Mesenteric fat pad (tissue), 1 donor: ENCODE measurements at regions not wholly inside any gene's neighbourhood (a gene's known extent, or its start where the extent isn't known, plus 50 kb on each side); places are given as distances from the start of the nearest gene placed in this dataset.

Experiments used
- DNase-seq: peaks from one replicate; pipeline ENCODE4 v3.0.0-alpha.2; 2020; ENCODE audit warnings: low spot score
- donor health status: DM: yes; HTN: yes; CAD: no.

- DNase-seq: no peak
These were observed 217.3 kb downstream of the TTC32 start for GRCh38 chr2:19684516-19684915.

- no peak for DNase-seq
These were observed 218.2 kb downstream of the TTC32 start for GRCh38 chr2:19683556-19683955.

DNA sequence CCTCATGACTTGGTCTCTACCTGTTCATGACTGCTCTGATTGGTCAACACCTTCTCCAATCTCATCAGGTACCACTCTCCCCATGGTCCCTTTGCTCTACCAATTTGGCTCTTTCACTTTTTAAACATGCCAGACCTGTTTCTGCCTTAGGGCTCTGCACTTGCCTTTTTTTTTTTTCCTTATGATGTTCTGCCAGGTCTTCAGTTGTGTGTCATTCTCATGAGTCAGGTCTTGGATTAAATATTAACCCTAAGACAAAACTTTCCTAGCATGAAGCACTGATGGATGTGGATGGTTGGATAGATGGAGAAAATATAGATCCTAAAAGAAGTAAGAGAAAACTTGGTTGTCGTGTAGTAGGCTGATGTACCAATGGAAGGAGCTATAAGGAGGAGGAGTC lies 219.3 kb downstream of the TTC32 start:
- DNase-seq: no peak

- DNase-seq: no peak
These were observed 223.8 kb downstream of the TTC32 start for GRCh38 chr2:19677825-19678518.

DNA sequence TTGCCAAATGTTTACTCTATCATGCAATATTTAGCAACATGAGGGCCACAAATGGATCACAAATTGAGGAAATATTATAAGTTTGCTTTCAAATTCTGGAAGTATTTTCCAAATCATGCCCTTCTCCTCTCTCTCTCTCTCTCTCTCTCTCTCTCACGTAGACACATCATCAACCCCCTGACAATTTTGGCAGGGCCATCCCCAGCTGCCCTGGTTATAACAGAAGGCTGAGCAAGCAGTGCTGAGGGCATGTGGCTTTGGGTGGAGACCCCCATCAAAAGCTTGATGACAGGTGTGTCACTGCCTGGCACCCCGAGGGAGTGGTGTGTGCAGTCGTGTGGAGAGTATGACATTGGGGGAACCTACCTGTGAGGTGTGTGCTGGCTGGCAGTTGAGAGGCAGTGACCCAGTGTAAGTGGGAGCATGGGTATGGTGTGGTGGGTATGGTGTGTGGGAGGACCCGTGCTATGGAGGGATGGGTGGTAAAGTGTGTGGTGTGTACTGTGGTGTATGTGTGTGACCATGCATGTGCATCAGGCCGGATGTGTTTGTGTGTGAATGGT lies 224.5 kb downstream of the TTC32 start:
- no peak for DNase-seq

DNA sequence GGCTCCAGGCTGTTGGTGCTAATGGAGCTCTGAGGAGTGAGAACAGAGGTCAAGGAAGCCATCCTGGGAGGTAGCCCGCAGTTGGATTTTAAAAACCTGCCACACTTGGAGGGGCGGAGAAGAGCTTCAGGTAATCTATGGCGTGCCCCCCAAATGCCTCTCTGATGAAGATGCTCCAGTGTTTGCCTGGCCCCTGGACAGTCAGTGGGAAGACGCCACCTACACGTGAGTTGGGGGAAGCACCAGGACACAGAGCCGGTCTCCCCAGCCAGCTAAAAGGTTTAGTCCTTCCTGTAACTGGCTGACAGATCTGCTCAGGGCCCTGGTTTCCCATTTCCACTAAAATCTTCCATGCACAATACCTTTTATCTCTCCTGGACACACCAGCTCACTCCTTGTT lies 225.0 kb downstream of the TTC32 start:
- no peak for DNase-seq

- DNase-seq: no peak
These were observed 225.8 kb downstream of the TTC32 start for GRCh38 chr2:19675856-19676460.

DNA sequence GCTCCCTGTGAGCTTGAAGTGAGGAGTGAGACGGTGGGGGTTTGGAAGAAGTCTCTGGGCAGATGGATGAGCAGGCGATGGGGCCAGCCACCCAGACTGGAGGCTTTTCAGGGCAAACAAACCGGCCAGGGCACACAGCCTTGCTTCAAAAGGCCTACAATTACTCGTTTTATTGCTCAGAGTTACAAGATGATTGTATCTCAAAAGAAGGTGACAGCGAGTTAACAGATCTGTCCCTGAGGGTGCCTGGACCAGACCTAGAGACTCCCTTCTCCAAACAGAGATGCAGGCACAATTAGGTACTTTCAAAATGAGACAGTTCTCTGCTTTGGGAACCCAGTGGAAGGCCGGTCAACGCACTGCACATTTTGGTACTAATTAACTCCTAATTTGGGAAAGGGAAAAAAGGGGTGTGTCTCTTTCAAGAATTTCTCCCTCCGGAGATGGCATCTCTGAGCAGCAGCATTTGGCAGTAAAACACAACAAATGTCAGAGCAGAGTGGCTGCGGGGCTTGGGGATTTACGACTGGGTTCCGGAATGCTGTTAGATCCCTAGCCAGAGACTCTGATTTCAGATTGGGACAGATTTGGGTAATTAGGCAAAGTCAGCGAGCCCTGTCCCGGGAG lies 226.7 kb downstream of the TTC32 start:
- DNase-seq: no peak

GRCh38 chr2:19674051-19675002 lies 227.5 kb downstream of the TTC32 start:
- no peak for DNase-seq

DNA sequence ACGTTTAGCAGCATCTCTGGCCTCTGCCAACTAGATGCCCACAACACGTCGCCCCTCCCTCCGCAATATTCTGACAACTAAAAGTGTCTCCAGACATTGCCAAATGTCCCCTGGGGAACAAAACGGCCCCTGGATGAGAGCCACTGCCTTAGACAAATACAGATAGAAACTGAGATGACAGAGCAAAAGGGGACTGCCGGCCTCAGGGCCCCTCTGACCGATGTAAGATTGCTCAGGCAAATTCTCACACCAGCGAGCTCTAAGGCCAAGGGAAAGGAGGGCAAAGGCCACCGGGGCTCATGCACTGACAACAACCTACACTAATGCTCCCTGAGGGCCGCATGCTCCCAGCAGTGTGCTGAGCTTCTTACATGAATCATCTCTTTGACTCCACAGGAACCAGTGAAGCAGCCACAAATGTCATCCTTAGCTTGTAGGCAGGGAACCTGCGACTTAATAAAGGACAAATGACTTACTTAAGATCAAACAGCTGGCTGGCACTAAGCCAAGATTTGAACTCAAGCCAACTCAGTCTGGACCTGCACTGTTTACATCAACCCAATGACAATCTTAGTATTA lies 228.5 kb downstream of the TTC32 start:
- no peak for DNase-seq

GRCh38 chr2:19671916-19672315 lies 229.9 kb downstream of the TTC32 start:
- DNase-seq: no peak

DNA sequence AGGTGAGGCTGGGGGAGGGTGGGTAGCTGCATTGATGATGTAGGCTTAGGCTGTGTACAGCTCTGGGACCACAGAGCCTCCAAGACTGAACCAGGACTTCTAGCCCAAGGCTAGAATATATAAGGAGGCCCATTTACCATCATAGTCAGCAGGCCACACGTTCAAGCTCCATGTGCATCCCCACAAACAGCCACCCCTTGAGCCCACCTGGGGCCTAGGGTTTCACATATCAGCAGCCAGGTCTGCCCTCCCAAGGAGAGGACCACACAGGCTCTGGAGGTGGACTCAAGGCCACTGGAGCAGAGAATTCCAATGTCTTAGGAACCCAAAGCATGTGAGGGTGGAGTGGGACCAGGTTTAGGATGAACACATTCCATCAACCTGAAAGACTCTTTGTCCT lies 230.5 kb downstream of the TTC32 start:
- no peak for DNase-seq

DNA sequence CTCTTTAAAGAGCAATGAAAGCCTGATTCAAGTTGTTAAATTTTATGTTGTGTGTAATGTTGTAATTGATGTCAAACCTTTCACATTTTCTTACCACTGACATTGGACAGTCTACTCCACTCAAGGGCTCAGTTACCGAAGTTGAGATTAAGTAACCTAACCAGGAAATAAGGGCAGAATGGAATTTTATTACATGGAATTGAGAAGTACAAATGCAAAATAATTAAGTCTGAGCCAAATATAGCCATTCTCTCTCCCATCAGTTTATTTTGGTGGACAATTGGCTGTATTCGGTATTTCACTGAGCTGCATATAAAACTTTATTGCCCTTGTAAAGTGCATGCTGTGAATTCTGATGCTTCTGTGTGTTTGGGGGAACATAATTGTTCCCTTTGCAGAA lies 231.5 kb downstream of the TTC32 start:
- DNase-seq: no peak

DNA sequence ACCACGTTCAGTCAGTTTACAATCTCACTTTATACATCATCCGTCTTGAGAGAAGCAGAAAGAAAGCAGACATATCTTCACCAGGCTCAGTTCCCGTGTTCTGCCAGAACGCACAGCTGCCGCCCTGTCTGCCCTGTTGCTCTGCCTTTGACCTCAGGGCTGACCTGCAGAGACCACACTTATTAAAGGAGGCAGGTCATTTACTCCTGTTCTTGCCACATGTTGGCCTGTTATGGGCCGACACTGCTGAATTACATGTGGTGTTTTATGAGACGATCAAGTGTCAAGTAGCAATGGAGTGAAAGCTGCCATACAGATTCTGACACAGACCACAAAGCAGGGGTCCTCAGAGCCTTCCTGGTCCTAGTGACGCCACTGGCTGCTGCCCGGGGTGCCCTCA lies 232.2 kb downstream of the TTC32 start:
- DNase-seq: no peak

DNA sequence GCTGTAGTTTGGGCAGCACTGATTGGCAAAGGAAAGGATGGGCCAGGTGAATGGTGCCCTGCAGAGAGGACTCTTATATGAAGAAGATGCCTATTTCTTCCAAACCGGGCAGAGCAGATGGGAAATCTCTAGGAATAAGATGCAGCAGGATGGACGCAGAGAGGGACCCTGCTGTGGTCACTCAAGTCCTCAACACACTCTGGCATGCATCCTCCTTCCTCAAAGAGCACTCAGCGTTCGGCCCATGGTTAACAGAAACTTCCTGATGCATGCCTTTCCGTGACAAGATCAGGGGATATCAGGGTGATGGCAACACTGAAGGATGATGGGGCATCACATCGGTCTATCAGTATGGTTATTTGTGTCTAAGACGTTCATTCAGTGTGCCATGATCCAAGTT lies 232.7 kb downstream of the TTC32 start:
- no peak for DNase-seq

DNA sequence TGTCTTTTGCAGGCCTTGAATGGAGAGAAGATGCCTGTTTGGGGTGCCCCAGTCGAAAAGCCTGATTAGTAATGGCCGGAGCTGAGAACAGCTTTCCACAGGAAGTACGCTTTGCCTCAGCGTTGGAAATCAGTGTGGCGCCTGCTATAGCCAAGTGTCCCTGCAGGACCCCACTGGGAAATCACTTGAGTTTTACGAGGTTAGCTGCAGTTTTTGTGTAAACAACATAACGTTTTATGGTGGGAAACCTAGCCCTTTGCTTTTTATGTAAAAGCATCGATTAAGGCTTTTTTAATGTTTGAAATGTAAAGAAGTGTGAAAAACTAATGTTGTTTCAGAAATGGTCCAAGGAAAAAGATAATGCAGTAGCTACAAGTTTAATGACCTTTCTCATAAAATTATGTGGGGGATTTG lies 234.2 kb downstream of the TTC32 start:
- no peak for DNase-seq

GRCh38 chr2:19667085-19667484 lies 234.7 kb downstream of the TTC32 start:
- DNase-seq: no peak

GRCh38 chr2:19664646-19665045 lies 237.1 kb downstream of the TTC32 start:
- no peak for DNase-seq

DNA sequence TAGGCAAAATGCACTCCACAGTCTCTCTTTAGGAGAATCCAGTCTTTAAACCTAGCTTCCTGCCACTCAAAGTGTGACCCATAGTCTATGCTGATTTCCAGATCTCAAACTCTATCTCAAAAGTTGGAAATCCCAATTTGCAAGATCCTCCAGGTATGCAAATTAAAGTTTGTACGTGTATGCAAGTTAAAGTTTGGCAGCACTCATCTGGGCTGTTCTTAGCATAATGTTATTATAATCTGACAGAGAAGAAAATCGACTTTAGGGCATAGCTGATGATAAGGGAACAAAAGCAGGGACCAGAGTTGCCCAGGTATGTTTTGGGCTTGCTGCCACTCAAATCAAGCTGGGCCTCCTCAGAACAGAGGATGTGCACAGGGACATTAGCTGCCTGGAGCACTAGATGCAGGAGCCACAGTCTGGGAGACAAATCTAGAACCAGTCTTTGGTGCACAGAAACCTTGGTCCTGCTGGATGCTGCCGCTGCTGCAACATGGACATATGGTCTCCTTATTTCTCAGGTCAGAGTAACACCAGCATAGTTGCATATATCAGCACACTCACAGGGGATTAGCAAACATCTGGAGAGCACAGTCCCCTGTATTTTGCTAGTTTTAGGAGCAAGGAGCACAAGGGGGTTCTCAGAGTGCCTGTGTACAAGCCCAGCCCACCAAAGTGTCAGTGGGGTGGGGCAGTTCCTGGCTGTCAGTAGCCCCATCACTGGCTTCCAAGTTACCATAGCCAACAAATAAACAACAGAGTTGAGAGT lies 242.6 kb downstream of the TTC32 start:
- no peak for DNase-seq

- no peak for DNase-seq
These were observed 245.8 kb downstream of the TTC32 start for GRCh38 chr2:19656011-19656410.
